Stomach (tissue), 4 donors: ENCODE measurements at regions not wholly inside any gene's neighbourhood (a gene's known extent, or its start where the extent isn't known, plus 50 kb on each side); places are given as distances from the start of the nearest gene placed in this dataset.

Experiments
- POLR2A ChIP-seq, 4 donors: fragments of 450-650 bp; IDR thresholded peaks; one replicate each; pipeline ENCODE4 v1.6.1; 2016; ENCODE audit warnings: antibody characterized with exemption in 4 of 4, control low read depth in 2 of 4, mild to moderate bottlenecking in 1 of 4, moderate library complexity in 1 of 4
- POLR2AphosphoS5 ChIP-seq, 3 donors: sonication (generic); formaldehyde crosslinking; IDR thresholded peaks; one replicate each; pipeline ENCODE4 v1.6.1; 2016; ENCODE audit warnings: antibody characterized with exemption in 3 of 3
- TF ChIP-seq, protein P1 (sequence below), 7 experiments: fragments of 450-650 bp in 4 of 7; fragments of 200-600 bp in 3 of 7; sonication (generic) in 3 of 7; IDR thresholded peaks; one replicate each; pipeline ENCODE4 v1.5.1; 2016 to 2019; ENCODE audit warnings: antibody characterized with exemption in 7 of 7, control low read depth in 2 of 7, mild to moderate bottlenecking in 1 of 7

DNA sequence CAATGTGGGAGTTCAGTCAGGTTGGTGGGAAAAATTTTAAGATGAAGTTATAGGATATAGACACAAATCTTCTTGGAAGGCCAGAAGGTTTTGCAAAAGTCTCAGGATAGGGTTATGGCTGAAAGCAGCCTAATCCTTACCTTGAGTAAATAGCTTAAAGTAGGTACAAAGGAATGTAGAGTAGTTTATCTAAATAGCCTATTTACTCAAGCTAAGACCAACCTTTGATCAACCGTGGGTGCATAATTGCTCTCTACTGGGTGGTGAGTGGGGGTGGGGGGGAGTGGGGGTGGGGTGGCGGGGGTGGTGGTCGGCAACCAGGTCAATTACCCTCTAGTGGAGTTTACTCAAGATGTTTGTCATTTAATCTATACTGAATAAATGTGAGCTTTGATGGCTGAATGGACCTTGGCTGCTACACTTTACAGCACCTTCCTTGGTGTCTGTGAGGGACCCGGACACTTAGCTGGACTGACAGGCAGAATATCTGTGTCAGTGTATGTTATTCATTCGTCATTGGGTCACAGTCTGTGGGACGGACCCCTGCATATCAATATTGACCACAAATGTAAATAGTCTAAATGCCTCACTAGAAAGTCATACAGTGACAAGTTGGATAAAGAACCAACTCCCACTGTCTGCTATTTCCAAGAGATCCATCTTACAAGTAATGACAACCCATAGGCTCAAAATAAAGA is 545.7 kb upstream of the PABPC4L start:
- TF ChIP-seq, protein P1, sequence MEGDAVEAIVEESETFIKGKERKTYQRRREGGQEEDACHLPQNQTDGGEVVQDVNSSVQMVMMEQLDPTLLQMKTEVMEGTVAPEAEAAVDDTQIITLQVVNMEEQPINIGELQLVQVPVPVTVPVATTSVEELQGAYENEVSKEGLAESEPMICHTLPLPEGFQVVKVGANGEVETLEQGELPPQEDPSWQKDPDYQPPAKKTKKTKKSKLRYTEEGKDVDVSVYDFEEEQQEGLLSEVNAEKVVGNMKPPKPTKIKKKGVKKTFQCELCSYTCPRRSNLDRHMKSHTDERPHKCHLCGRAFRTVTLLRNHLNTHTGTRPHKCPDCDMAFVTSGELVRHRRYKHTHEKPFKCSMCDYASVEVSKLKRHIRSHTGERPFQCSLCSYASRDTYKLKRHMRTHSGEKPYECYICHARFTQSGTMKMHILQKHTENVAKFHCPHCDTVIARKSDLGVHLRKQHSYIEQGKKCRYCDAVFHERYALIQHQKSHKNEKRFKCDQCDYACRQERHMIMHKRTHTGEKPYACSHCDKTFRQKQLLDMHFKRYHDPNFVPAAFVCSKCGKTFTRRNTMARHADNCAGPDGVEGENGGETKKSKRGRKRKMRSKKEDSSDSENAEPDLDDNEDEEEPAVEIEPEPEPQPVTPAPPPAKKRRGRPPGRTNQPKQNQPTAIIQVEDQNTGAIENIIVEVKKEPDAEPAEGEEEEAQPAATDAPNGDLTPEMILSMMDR (IDR thresholded peaks at IDR 0.05): no peak
- TF ChIP-seq POLR2A (IDR thresholded peaks at IDR 0.05): no peak
- TF ChIP-seq POLR2AphosphoS5 (IDR thresholded peaks at IDR 0.05): no peak
